PFSK-1 (cell line): ENCODE measurements at regions not wholly inside any gene's neighbourhood (a gene's known extent, or its start where the extent isn't known, plus 50 kb on each side); places are given as distances from the start of the nearest gene placed in this dataset.

Experiments used
- FOXP2 ChIP-seq: optimal IDR thresholded peaks from 2 replicates; pipeline ENCODE3; 2011; ENCODE audit warnings: borderline replicate concordance, control low read depth, inconsistent platforms; ENCODE audit not compliant: insufficient read depth; ENCODE audit errors: extremely low read length, extremely low read depth
- POLR2AphosphoS5 ChIP-seq: IDR thresholded peaks from 2 replicates; pipeline ENCODE4 v1.6.1; 2012; ENCODE audit warnings: low read depth, mild to moderate bottlenecking, control low read depth, low read length, moderate library complexity
- REST ChIP-seq, 2 experiments: IDR thresholded peaks; 2 replicates each; pipeline versions ENCODE4 v1.6.1 to v1.8.0; 2011 to 2012; ENCODE audit warnings: low read depth in 2 of 2, low read length in 2 of 2, control low read depth in 1 of 2, inconsistent platforms in 1 of 2, mild to moderate bottlenecking in 1 of 2, moderate library complexity in 1 of 2; ENCODE audit not compliant: insufficient read depth in 1 of 2
- SIN3A ChIP-seq: IDR thresholded peaks from 2 replicates; pipeline ENCODE4 v1.6.1; 2012; ENCODE audit warnings: mild to moderate bottlenecking, low read length, moderate library complexity, borderline replicate concordance; ENCODE audit not compliant: insufficient read depth
- TAF1 ChIP-seq: IDR thresholded peaks from 2 replicates; pipeline ENCODE4 v1.6.1; 2012; ENCODE audit warnings: low read length, control low read depth, borderline replicate concordance; ENCODE audit not compliant: insufficient read depth

- TF ChIP-seq SIN3A, result no peak
- TF ChIP-seq TAF1, result no peak
- no peak for TF ChIP-seq POLR2AphosphoS5
- TF ChIP-seq FOXP2, result no peak
- TF ChIP-seq REST (IDR thresholded peaks at IDR 0.05; ENCODE audit: insufficient read depth in 1 of 2, low read depth in 2 of 2, low read length in 2 of 2), result no peak
Observed at GRCh38 chr9:32171339-32171738, 213.1 kb upstream of the ACO1 start.

- TF ChIP-seq TAF1 (no peak), REST (IDR thresholded peaks at IDR 0.05; ENCODE audit: insufficient read depth in 1 of 2, low read depth in 2 of 2, low read length in 2 of 2) (no peak), SIN3A (no peak), POLR2AphosphoS5 (no peak)
Observed at GRCh38 chr9:32172256-32172655, 212.2 kb upstream of the ACO1 start.

- TF ChIP-seq POLR2AphosphoS5 (no peak), TAF1 (no peak), SIN3A (no peak), REST (IDR thresholded peaks at IDR 0.05; ENCODE audit: insufficient read depth in 1 of 2, low read depth in 2 of 2, low read length in 2 of 2) (no peak), FOXP2 (no peak)
Observed at GRCh38 chr9:32177396-32177795, 207.0 kb upstream of the ACO1 start.

- TF ChIP-seq REST (IDR thresholded peaks at IDR 0.05; ENCODE audit: insufficient read depth in 1 of 2, low read depth in 2 of 2, low read length in 2 of 2) (no peak), POLR2AphosphoS5 (no peak), FOXP2 (no peak), SIN3A (no peak), TAF1 (no peak)
Observed at GRCh38 chr9:32180597-32180996, 203.8 kb upstream of the ACO1 start.

- TF ChIP-seq SIN3A, result no peak
- no peak for TF ChIP-seq FOXP2
- TF ChIP-seq POLR2AphosphoS5, result no peak
- TF ChIP-seq REST (IDR thresholded peaks at IDR 0.05; ENCODE audit: insufficient read depth in 1 of 2, low read depth in 2 of 2, low read length in 2 of 2), result no peak
- TF ChIP-seq TAF1, result no peak
Observed at GRCh38 chr9:32200241-32200640, 184.2 kb upstream of the ACO1 start.
